IMR-90 (cell line): ENCODE measurements at regions not wholly inside any gene's neighbourhood (a gene's known extent, or its start where the extent isn't known, plus 50 kb on each side); places are given as distances from the start of the nearest gene placed in this dataset.

Source experiments
- ATAC-seq: fragments of 200-7000 bp; cut with Tn5 transposase; 2 replicates; pipeline ENCODE4 v1.9.1; 2020; ENCODE audit warnings: low read depth, mild to moderate bottlenecking, moderate library complexity
- BruUV-seq: library from RNA; stranded (reverse); fragments of 400-500 nt; replicated peaks from 2 replicates; lab custom pipeline; 2021; lab: Mats Ljungman, UMichigan
- CTCF ChIA-PET: fragments of 300-600 bp; formaldehyde crosslinking; extraction: SDS; loops from one replicate; lab custom pipeline; 2021; ENCODE audit warnings: antibody characterized with exemption; lab: Yijun Ruan, JAX
- POLR2A ChIA-PET: fragments of 300-600 bp; sonication (Branson Sonifier 250); formaldehyde crosslinking; loops from one replicate; lab custom pipeline; 2022; ENCODE audit warnings: antibody characterized with exemption; ENCODE audit not compliant: unreplicated experiment; lab: Charles Lee
- DNase-seq: peaks from one replicate; pipeline ENCODE4 v3.0.0; 2013
- H2AFZ ChIP-seq: replicated peaks from 2 replicates; pipeline ENCODE3; 2013; ENCODE audit warnings: low read length, mild to moderate bottlenecking; ENCODE audit not compliant: poor library complexity
- H2AK5ac ChIP-seq: 2 replicates; pipeline ENCODE4 v1.6.1; 2013; ENCODE audit warnings: low read depth, low read length, inconsistent platforms
- H2AK9ac ChIP-seq: replicated peaks from 2 replicates; pipeline ENCODE3; 2013; ENCODE audit warnings: mild to moderate bottlenecking, low read depth, low read length, moderate library complexity; ENCODE audit not compliant: poor library complexity
- H2BK120ac ChIP-seq: 2 replicates; pipeline ENCODE4 v1.6.1; 2013; ENCODE audit warnings: low read depth, low read length, inconsistent platforms
- H2BK15ac ChIP-seq: 3 replicates; pipeline ENCODE4 v1.6.1; 2013; ENCODE audit warnings: low read depth, low read length, inconsistent platforms
- H2BK20ac ChIP-seq: 2 replicates; pipeline ENCODE4 v1.6.1; 2013; ENCODE audit warnings: low read depth, mild to moderate bottlenecking, inconsistent platforms, low read length, moderate library complexity
- H2BK5ac ChIP-seq: 2 replicates; pipeline ENCODE4 v1.6.1; 2013; ENCODE audit warnings: mild to moderate bottlenecking, low read depth, low read length, inconsistent platforms; ENCODE audit not compliant: poor library complexity, severe bottlenecking
- H3K14ac ChIP-seq: replicated peaks from 2 replicates; pipeline ENCODE4 v1.6.1; 2013; ENCODE audit warnings: low read depth, low read length, inconsistent platforms
- H3K18ac ChIP-seq: 2 replicates; pipeline ENCODE4 v1.6.1; 2013; ENCODE audit warnings: low read depth, low read length, control low read depth
- H3K23ac ChIP-seq: 2 replicates; pipeline ENCODE4 v1.6.1; 2013; ENCODE audit warnings: low read depth, low read length, inconsistent platforms
- H3K27ac ChIP-seq: 2 replicates; pipeline ENCODE4 v1.5.1; 2013; ENCODE audit warnings: mild to moderate bottlenecking, control low read depth, low read length; ENCODE audit not compliant: insufficient read depth
- H3K27me3 ChIP-seq: 2 replicates; pipeline ENCODE4 v1.6.1; 2013; ENCODE audit warnings: low read length; ENCODE audit not compliant: control insufficient read depth, insufficient read depth
- H3K36me3 ChIP-seq: 2 replicates; pipeline ENCODE4 v1.6.1; 2013; ENCODE audit warnings: low read length, mixed read lengths; ENCODE audit not compliant: control insufficient read depth, insufficient read depth
- H3K4ac ChIP-seq: 2 replicates; pipeline ENCODE4 v1.6.1; 2013; ENCODE audit warnings: low read depth, low read length, inconsistent platforms
- H3K4me1 ChIP-seq: 2 replicates; pipeline ENCODE4 v1.6.1; 2013; ENCODE audit warnings: low read length, mixed read lengths; ENCODE audit not compliant: control insufficient read depth, insufficient read depth
- H3K4me2 ChIP-seq: 2 replicates; pipeline ENCODE4 v1.6.1; 2013; ENCODE audit warnings: low read depth, mild to moderate bottlenecking, control low read depth, low read length, moderate library complexity
- H3K4me3 ChIP-seq: 2 replicates; pipeline ENCODE4 v1.5.1; 2013; ENCODE audit warnings: low read depth, mild to moderate bottlenecking, control low read depth, low read length, moderate library complexity; ENCODE audit not compliant: insufficient read depth
- H3K56ac ChIP-seq: 2 replicates; pipeline ENCODE4 v1.6.1; 2013; ENCODE audit warnings: low read length, inconsistent platforms; ENCODE audit not compliant: insufficient read depth; ENCODE audit errors: extremely low read depth
- H3K79me1 ChIP-seq, 2 experiments: 2 replicates each; pipeline ENCODE4 v1.6.1; 2013; ENCODE audit warnings: low read length in 2 of 2, inconsistent platforms in 1 of 2, low read depth in 1 of 2
- H3K9ac ChIP-seq: 2 replicates; pipeline ENCODE4 v1.6.1; 2013; ENCODE audit warnings: low read depth, low read length, control low read depth
- H3K9me1 ChIP-seq: 2 replicates; pipeline ENCODE4 v1.6.1; 2013; ENCODE audit warnings: low read length, inconsistent platforms; ENCODE audit not compliant: insufficient read depth
- H3K9me3 ChIP-seq: 2 replicates; pipeline ENCODE4 v1.6.1; 2013; ENCODE audit warnings: low read length; ENCODE audit not compliant: control insufficient read depth, insufficient read depth
- H4K20me1 ChIP-seq: 2 replicates; pipeline ENCODE4 v1.6.1; 2013; ENCODE audit warnings: low read length, inconsistent platforms; ENCODE audit not compliant: insufficient read depth
- H4K5ac ChIP-seq: 2 replicates; pipeline ENCODE4 v1.6.1; 2013; ENCODE audit warnings: mild to moderate bottlenecking, low read depth, low read length, control low read depth
- H4K8ac ChIP-seq, 2 experiments: 2 replicates each; pipeline ENCODE4 v1.6.1; 2013; ENCODE audit warnings: low read depth in 2 of 2, low read length in 2 of 2, control low read depth in 1 of 2, inconsistent platforms in 1 of 2
- H4K91ac ChIP-seq: 2 replicates; pipeline ENCODE4 v1.6.1; 2013; ENCODE audit warnings: low read depth, low read length, inconsistent platforms; ENCODE audit not compliant: insufficient read depth
- BHLHE40 ChIP-seq: fragments of 150-350 bp; IDR thresholded peaks from 2 replicates; pipeline ENCODE4 v1.6.1; 2016; ENCODE audit warnings: mild to moderate bottlenecking, low read depth, low read length
- CEBPB ChIP-seq: IDR thresholded peaks from 2 replicates; pipeline ENCODE4 v1.6.1; 2012; ENCODE audit warnings: low read depth, low read length, improper control_type of control experiment
- POLR2A ChIP-seq: IDR thresholded peaks from 2 replicates; pipeline ENCODE4 v1.6.1; 2012; ENCODE audit warnings: mild to moderate bottlenecking, low read depth, low read length
- WGBS, 2 experiments: methylation state at CpG; one replicate each; pipeline versions ENCODE4 v1.1.5 to v1.1.7; 2013; ENCODE audit warnings: missing lambda C conversion rate in 2 of 2; ENCODE audit not compliant: insufficient read length in 1 of 2; ENCODE audit errors: extremely low coverage in 2 of 2; 5-methylcytosine and 5-hydroxymethylcytosine counted together
- dilution Hi-C: fragments of 300-500 bp; cut with HindIII; formaldehyde crosslinking; loops from one replicate; pipeline ENCODE4 v1.14.3; 2018; ENCODE audit warnings: low sequenced_read_pairs; ENCODE audit not compliant: unreplicated experiment
- in situ Hi-C: fragments of 300-500 bp; cut with MboI; formaldehyde crosslinking; loops from 3 replicates; pipeline ENCODE4 v1.14.3; 2019; ENCODE audit warnings: low sequenced_read_pairs, inconsistent platforms, mixed read lengths
- intact Hi-C: fragments of 100-400 bp; cut with micrococcal nuclease; formaldehyde crosslinking; loops from 2 replicates; pipeline ENCODE4 v1.10.0; 2022
- TF ChIP-seq, protein P1 (sequence below): conservative IDR thresholded peaks from 2 replicates; pipeline ENCODE4 v1.5.1; 2012; ENCODE audit warnings: mild to moderate bottlenecking, low read depth, low read length, improper control_type of control experiment

DNA sequence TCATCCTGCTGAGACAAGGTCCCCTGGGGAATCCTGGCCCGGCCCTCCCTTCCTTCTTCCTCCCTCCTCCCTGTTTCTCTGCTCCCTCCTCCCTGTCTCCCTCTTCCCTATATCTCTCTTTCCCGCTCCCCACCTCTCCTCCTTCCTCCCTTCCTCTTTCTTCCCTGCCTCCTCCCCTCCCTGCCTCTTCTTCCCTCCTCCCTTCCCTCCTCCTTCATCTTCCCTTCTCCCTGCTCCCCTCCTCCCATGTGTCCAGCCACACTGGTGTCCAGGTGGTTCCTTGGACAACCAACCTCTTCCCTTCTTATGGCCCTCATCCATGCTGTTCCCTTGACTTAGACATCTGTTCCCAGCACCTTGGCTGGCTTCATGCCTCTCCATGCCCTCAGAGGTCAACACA lies 258.1 kb downstream of the MN1 start:
- dilution Hi-C loops, result no loop called here
- TF ChIP-seq BHLHE40 (no peak), CEBPB (no peak), POLR2A (no peak)
- TF ChIP-seq, protein P1, sequence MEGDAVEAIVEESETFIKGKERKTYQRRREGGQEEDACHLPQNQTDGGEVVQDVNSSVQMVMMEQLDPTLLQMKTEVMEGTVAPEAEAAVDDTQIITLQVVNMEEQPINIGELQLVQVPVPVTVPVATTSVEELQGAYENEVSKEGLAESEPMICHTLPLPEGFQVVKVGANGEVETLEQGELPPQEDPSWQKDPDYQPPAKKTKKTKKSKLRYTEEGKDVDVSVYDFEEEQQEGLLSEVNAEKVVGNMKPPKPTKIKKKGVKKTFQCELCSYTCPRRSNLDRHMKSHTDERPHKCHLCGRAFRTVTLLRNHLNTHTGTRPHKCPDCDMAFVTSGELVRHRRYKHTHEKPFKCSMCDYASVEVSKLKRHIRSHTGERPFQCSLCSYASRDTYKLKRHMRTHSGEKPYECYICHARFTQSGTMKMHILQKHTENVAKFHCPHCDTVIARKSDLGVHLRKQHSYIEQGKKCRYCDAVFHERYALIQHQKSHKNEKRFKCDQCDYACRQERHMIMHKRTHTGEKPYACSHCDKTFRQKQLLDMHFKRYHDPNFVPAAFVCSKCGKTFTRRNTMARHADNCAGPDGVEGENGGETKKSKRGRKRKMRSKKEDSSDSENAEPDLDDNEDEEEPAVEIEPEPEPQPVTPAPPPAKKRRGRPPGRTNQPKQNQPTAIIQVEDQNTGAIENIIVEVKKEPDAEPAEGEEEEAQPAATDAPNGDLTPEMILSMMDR, result no peak
- Histone ChIP-seq H3K4me2 (no peak overlapping the region), H2BK15ac (no peak overlapping the region), H4K5ac (no peak overlapping the region), H3K36me3 (no peaks in the 10 kb centered on the region), H3K18ac (no peak overlapping the region), H2BK20ac (no peak overlapping the region), H4K20me1 (no peaks in the 10 kb centered on the region), H3K9me1 (no peaks in the 10 kb centered on the region), H2BK120ac (no peak overlapping the region), H2BK5ac (no peak overlapping the region), H3K14ac (no peak overlapping the region), H3K56ac (no peak overlapping the region), H4K91ac (no peak overlapping the region), H3K27ac (no peak overlapping the region), H3K79me1 (no peaks in the 10 kb centered on the region), H4K8ac (no peak overlapping the region), H3K9me3 (no peaks in the 10 kb centered on the region), H3K23ac (no peak overlapping the region), H3K4ac (no peak overlapping the region), H3K27me3 (peaks cover 52% of the 10 kb centered on the region), H2AK5ac (no peak overlapping the region), H2AFZ (no peak overlapping the region), H2AK9ac (no peak overlapping the region), H3K9ac (no peak overlapping the region), H3K4me3 (no peak overlapping the region), H3K4me1 (no peaks in the 10 kb centered on the region; the same call in 1 of the 2 replicates)
- ATAC-seq, result no peak
- no peak for DNase-seq
- no TSS peak for BruUV-seq
- in situ Hi-C loops, result no loop called here
- POLR2A ChIA-PET, result no interaction called here
- 100% methylated on average over 1 of the region's 2 CpGs for WGBS, 2 experiments
- CTCF ChIA-PET, result no interaction called here
- intact Hi-C loops, result no loop called here
